Left lobe of liver (tissue), 2 donors: ENCODE measurements at regions not wholly inside any gene's neighbourhood (a gene's known extent, or its start where the extent isn't known, plus 50 kb on each side); places are given as distances from the start of the nearest gene placed in this dataset.
A peak's percentile ranks its signal among the peaks of the same experiment; 100 is the strongest.

ENCODE experiments used
- ATAC-seq: fragments of 200-7000 bp; cut with Tn5 transposase; one replicate; pipeline ENCODE4 v1.9.1; 2020; ENCODE audit warnings: mild to moderate bottlenecking, moderate library complexity
- DNase-seq: peaks from one replicate; pipeline ENCODE4 v3.0.0-alpha.2; 2020; ENCODE audit warnings: low spot score
- donor health status: DM: no; HTN: no; CAD: no; lungs with moderate emphysema.
- donor health status: DM: no; HTN: yes; CAD: no.

DNA sequence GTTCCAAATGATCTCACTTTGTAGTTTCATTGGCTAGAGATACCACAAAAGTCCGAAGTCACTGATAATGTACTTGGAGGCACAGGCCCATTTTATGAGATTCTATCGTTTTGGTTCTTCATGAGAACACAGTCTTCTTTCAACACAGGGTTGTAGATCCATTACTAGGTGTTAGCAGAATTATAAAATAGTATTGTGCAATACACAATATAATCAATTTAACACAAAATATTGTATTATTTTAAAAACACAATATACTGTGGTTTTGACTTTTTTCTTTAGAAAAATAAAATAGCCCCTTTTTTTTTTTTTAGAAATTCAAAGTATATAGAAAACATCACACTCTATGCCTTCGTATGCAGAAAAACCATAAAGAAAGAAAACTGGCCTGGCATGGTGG lies 138.6 kb upstream of the TSC22D2 start:
- no peak for ATAC-seq
- DNase-seq: no peak

DNA sequence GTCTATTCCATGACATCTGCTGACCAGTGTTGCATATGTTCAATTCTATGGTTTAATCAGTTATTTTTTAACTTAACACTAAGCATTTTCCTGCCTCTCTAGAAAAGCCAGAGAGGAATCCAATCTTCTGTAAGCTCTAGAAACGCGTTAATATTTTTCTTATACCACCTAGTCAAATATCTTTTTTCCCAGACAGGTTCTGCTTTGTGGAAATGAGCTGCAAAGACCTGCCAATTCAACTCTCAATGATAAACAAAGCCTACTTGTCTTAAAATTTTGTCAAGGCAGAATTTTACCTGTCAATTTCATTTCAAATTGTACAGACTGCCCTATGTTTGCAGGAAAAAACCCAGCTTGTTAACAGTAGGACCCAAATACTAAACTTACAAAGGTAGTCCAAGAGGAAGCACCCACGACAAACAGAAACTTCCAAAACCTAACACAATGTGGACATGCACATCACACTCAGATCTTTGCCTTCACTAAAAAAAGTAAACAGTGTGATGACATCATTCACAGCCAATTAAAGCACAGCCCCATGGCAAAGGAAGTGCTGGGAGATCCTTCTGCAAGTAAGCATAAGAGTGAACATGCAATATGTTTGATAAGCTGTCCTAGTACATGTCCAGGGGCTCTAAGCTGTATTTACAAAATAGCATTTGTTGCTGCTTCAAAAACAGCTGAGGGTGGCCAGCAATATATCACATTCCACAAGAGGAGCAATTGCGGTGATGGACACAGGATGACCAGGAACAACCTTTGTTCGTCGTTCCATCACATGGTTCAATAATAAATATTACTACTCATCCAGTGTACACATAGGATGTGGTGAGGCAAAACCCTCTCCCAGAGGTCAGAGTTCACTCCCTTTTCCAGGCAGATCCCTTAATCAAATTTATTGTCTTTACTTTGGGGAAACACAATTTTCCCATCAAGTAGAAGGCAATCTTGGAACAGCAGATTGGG lies 139.4 kb upstream of the TSC22D2 start:
- peak; percentile 74 for DNase-seq
- peak; percentile 88 for ATAC-seq

DNA sequence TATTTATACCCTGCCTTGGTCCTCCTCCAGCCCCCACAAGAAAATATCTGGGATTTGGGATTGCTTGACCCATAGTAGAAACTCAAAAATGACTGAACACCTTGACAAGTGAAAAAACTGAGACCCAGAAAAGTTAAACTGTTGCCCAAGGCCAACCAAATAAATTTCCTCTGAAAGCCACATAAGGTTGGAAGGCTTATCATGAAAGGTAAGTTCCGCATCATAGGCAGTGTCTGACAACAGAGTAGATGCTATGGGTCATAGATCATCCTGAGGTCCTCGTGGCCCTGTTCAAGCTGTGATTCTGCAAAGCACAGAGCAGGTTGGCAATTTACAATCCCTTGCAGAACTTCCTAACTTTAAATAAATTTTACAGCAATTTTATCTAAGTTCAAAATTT lies 140.8 kb upstream of the TSC22D2 start:
- peak; percentile 67 for ATAC-seq
- no peak for DNase-seq

DNA sequence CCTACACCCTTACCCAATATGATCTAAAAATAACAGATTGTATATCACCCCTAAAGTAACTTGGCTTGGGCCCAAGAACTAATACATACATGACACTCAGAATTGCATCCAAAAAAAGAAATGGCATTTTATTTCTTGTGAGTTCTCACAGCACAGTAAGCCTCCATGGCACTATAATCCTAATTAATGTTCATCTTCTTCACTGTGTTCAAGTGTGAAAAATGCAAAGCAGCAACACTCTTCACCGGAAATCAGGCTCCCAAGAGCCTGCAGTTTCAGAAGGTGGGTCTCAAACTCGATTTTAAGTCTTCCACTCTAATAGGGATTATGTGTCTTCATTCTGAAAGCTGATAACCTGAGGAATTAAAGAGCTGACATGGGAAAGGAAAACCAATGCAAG lies 142.8 kb upstream of the TSC22D2 start:
- DNase-seq (no peak), ATAC-seq (no peak)

DNA sequence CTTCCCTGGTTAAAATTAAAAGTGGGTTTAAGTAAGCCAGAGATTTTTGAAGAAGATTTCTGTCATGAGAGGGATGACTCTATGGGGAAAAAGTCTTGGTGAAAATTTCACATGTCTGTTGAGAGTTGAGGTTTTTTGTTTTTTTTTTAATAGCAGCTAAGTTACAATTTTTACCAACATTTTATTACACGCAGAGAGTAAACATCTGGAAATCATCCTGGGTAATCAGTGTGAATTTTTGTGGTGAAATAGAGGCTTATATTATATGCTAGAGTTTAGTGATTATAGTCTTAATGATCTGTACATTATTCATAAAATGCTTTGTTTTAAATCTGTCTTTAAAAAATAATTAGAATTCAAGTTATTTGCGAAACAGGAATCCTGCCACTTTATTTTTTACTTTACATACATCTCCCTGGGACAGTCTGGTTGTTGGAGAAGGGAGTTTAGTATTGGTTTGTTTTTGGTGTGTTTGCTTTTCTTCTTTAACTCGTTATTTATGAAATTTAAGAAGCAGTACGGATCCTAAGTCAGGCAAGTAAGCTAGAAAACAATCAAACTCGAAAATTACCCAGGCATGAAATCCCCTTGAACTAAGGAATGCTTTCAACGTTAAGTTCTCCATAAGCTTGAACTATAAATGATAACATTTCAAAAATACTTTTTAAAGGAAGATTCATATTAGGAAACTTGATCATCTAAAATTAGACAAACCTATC lies 143.4 kb upstream of the TSC22D2 start:
- DNase-seq: no peak
- ATAC-seq: no peak

DNA sequence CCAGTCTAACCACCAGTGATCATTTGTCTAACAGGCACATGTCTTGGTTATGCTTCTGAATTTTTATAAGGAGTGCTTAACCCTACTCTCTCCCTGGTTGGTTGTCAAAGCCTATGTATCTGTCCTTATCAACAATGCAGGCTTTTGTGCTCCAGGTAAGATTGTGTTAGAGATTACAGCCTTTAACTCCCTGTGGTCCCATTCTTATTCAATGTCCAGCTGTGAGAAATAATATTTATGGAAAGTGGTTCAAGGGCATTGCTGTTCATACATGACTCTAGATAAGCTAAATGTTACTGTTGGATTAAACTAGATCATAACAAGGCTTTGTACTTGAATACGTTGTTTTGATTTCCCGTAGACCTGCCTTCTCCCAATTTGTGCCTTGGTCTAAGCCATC lies 146.1 kb upstream of the TSC22D2 start:
- ATAC-seq: no peak
- no peak for DNase-seq

DNA sequence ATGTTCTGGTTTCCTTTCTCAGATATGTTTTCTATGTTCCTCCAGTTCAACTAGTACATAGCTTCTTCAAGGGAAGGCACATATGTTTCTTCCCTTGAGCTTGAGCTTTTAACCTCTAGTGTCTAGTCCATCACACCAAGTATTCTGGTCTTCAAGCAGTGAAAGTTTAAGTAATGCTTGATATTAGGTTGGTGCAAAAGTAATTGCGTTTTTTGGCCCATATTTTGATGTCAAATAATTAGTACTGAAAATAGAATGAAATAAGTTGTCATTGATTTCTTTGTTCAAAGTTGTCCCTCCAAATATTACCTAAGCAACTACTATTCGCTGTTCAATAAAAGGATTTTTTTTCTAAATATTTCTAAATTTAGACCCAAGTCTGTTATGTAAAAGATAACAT lies 146.7 kb upstream of the TSC22D2 start:
- DNase-seq (no peak), ATAC-seq (no peak)

DNA sequence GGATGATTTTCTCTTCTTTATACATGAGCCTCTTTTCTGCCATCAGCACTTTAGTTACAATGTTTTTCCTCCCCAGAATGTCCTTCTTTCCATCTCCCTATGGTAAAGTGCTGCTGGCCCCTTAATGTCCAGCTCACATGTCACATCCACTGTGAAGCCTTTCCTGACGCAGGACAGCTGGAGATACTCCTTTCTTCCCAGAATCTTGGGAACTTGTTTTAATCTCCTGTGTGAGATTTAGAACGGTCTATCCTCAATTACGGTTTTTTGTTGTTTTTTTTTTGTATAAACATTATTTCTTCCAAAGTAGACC lies 147.7 kb upstream of the TSC22D2 start:
- ATAC-seq (no peak), DNase-seq (no peak)

DNA sequence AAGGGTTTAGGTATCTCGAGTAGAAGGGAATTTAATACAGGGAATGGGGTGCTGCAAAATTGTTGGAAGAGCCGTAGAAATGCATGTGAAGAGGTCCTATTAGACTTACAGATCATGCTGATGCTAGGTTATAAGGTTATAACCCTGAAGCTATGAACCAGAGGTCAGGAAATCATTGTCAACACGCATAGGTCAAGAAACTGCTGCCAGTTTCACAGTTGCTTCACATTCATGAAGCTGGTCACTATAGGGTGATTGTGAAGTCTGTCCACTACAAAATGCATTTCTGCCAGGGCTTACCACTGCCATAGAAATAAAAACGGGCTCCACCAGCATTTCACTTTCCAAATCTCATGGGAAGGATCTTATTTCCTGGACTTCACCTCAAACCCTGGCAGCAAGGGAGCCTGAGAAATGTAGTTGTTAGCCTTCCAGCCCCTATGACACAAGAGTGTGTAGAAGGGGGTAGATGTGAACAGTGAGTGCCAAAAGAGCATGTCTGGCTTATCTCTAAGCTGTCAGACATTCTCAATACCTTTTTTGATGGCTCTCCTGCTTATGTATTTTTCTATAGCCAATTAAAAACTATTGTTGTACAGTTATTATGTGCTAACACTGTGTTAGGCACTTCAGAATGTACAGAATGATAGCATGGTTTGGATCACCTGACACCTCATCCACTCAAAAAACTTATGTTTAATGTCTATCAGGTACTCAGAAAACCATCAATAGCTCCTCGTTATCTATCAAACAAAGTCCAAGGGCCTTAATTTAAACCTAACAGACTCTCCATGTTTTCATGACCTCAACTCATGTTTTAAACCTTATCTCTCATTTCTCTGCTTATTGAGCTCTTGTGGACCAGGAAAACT lies 148.3 kb upstream of the TSC22D2 start:
- ATAC-seq (peak; percentile 77), DNase-seq (no peak)

DNA sequence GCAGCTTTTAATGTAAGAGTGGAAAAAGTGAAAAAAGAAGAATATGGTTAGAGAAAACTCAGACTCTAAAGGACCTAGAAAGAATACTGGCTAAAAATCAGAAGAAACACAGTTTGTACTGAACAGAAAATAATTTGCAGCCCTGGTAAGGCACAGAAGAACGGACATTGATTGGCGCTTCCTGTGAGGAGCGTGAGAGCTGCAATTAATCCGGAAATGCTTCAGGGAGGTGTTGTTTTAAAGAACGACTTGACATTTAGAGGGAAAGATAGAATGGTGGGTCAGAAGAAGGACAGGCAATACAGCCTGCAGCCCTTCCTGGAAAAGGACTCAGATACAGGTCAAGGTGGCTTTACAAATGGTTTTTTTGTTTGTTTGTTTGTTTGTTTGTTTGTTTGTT lies 151.3 kb upstream of the TSC22D2 start:
- ATAC-seq (no peak), DNase-seq (no peak)

DNA sequence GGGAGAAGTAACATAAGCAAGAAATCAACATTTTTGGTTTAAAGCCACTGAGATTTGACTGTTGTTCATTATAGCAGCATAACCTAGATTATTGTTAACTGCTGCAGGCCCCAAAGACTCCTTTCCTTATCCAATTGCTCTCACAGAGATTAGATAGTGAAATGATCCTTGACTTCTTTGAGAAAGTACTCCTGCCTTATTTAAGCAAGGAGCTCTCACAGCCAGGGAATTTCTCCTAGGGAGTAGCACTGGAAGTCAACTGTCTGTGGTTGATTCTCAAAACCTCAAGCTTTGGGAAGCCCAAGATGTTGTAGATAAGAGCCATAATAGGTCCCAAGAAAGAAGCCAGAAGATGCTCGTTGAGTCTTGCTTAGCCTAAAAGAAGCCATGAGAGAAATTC lies 151.8 kb upstream of the TSC22D2 start:
- DNase-seq (no peak), ATAC-seq (no peak)

DNA sequence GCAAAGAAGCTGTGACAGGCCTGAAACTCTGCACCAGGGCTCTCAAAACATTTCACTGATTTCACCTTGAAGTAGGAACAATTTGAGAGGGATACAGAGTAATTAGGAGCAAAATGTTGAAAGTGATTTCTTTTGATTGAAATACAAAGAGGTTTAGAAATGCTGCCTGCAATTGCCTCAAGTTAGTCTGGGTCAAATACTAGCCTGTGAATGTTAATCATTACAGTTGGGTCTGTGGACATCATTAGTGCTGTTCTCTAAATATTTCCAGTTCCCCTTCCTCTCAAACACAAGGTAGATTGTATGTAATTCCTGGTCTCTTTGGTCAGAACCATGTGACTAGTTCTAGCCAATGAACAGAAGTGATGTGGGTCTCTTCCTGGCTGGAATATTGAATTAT lies 152.3 kb upstream of the TSC22D2 start:
- no peak for ATAC-seq
- no peak for DNase-seq

DNA sequence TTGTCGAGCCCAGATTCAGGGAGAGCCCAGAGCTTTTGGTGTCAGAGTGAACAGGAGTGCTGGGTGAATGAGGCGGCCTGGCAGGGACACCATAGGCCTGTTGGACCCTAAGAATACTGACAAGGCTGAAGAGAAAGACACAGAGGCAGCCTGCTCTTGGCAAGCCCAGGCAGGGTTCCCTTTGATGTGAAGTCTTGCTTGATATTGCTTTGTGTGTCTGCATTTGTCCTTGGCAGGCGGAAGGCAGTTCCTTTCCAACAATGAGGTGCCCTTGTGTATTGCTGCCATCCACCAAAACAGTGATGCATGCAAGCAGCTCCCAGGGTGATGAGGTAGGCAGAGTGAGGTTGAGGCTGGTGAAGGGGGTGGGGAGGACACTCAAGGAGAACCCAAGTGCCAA lies 152.7 kb upstream of the TSC22D2 start:
- DNase-seq (peak; percentile 89), ATAC-seq (peak; percentile 68)

DNA sequence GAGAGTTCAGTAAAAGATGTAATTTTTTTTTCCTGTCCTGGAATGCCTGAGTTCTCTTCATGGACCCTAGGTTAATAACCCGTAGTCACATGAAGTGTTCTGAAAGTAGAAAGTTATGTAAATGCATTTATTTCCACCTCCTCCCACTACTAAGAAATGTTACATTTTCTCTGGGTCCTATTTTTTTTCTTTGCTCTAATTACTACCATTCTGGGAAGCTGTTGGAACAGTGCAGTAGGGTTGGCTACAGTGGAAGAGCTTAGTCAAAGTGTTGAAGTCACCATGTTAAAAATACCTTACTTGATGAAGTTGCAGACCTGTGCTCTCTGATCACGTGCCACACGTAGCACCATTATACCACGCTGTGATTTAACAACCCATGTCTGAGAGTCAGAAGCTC lies 153.8 kb upstream of the TSC22D2 start:
- DNase-seq (no peak), ATAC-seq (no peak)

DNA sequence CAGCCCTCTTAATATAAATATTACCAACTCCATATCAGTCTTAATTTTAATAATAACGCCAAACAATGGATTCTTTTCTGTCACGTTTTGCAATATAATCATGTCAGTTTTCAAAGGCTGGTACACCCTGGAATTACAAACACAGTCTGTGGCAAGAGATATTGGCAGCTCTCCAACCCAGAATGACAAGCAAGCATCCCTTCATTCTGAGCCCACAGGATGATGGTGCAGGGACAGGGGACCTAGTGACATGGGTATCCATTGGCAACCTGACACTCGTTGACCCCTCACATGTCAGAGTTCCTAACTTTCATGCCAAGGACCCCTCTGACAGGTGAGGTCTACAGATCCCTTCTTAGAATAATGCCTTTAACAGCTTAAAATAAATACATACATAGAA lies 154.5 kb upstream of the TSC22D2 start:
- DNase-seq: peak; percentile 74
- ATAC-seq: peak; percentile 21

DNA sequence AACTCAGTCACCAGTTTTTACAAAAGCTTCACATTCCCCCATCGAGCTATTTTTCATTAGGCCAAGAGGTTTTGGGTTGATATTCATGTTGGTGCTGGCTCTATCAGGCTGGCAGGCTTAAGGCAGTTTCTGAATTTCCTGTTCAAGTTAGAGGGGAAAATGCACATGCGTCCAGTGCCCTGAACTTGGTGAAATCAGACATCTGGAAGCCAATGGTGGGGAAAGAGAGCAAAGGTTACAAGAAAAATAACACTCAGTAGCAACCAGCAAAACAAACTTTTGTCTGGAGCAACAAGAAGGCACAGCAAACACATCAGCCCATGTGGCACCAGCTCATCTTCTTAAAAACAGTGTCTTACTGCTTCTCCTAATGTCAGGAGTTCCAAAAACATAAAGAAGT lies 155.6 kb upstream of the TSC22D2 start:
- peak; percentile 45 for ATAC-seq

DNA sequence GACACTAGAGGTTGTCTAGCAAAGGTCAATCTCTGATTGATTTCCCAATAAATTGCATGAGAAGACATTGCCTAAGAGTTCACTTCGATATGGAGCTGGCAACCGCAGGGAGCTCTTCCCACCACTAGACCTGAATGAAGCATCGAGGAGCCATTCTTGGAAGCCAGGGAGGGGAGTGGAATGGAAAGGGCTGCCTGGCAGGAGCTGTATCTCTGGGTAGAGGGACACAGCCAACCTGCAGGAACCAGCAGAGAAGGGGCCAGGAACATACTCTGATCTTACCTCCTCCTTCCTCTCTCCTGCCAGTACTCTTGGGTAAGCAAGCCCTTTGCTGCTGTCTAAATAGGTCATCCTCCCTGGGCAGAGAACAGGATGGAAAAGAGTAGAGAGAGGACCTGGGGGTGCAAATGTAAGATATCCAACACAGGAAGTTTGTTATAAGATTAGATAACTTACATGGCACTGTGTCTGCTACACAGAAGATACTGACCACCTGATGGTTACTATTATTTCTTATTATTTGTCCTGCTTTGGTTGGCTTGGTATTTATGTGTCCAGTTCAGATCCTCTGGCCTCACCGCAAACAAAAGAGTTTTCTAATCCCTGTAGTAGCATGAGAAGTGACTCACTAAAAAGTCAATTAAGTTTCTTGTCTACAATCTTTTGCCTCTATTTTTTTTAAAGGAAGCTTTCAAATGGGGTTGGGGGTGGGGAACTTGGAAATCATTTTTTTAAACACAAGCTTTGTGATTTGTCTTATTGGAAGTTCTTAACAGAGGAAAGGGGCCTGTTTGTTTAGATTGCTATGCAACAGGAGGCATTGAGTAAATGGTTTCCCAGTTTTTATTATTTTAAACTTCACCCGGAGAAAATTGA lies 156.7 kb upstream of the TSC22D2 start:
- peak; percentile 76 for DNase-seq
- peak; percentile 74 for ATAC-seq

More for the DNA sequence above, 155.6 kb upstream of the TSC22D2 start:
- DNase-seq: peak; percentile 75

DNA sequence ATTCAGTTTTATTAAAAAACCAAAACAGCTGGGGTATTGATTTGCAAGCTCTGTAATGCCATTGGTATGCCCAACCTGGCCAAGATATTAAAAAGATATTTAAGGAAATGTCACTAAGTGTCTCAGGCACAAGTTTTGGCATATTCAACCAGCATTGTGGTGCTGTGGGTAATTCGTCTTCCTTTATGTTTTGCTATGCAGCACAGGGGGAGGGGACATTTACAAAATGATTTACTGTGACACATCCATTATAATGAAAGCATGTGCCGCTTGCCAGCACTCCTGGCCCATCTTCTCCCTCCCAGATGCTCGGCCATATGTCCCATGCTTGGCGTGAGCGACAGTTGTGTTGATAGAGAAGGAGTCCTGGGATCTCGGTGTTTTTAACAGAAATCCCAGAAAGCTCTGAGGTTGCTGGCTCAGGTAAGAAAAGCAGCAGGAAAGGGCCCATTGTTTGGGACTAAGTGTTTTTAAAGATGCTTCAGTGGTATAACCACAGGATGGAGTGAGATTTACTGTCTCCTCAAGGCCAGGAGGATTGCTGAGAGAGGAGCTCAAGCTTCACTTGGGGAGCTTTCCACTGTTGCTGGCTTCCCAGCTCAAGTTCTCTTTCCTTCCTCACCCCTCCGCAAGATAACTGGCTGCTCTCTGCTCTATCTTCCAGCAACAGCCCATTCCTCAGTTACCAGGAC lies 158.2 kb upstream of the TSC22D2 start:
- ATAC-seq (no peak), DNase-seq (no peak)

DNA sequence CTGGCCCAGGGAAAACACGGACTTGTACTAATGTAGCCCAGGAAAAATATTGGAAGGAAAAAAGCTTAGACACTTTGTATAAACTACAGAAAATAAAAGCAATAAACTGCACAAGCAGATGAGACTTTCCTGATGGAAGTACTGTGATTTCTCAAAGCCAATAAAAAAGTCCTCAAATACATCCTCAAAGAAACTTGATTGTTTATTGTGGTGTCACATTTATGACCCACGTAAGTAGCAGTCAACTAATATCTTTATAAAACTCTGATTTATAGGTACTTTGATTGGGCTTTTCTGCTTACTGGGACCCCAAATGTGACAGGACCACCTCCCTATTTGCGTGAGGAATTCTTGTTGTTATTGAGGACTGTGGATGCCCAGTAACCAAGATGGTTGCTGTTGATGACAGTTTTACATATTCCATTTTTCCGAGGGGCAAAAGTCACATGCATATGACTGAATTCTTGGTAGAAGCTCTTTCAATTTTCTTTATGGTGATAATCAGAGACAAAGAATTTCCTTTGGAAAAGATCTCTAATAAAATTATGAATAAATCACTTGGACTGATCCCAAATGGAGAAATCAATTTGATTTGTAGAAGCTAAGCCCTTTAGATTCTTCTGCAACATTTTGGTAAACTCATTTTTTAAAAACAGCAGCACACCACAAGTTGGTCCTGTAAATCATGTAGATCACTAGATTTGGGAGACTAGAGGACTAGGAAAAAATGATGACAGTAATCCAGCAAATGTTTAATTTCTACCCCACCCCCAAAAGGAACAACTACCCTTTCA lies 159.0 kb upstream of the TSC22D2 start:
- no peak for DNase-seq

More for the DNA sequence above, 159.0 kb upstream of the TSC22D2 start:
- ATAC-seq: no peak
